Hepatocyte (in vitro differentiated cells): ENCODE measurements at regions not wholly inside any gene's neighbourhood (a gene's known extent, or its start where the extent isn't known, plus 50 kb on each side); places are given as distances from the start of the nearest gene placed in this dataset.
"Not testable (repeated sequence)": the region's sequence is repeated elsewhere in the genome, so short reads cannot be mapped to it uniquely, and the experiment has no call there.

Experiments
- DNase-seq: peaks from one replicate; pipeline ENCODE4 v3.0.0-alpha.2; 2016; ENCODE audit warnings: low spot score
- H2AFZ ChIP-seq: fragments of 200-600 bp; sonication (generic); 2 replicates; pipeline ENCODE4 v1.6.0; 2016; ENCODE audit warnings: antibody characterized with exemption, mild to moderate bottlenecking
- H3K27ac ChIP-seq: fragments of 200-600 bp; sonication (generic); 2 replicates; pipeline ENCODE4 v1.5.1; 2016; ENCODE audit warnings: mild to moderate bottlenecking
- H3K27me3 ChIP-seq: fragments of 200-600 bp; sonication (generic); 2 replicates; pipeline ENCODE4 v1.6.1; 2016
- H3K36me3 ChIP-seq: fragments of 200-600 bp; sonication (generic); replicated peaks from 2 replicates; pipeline ENCODE4 v1.5.1; 2016; ENCODE audit warnings: low read depth; ENCODE audit not compliant: insufficient read depth
- H3K4me1 ChIP-seq: fragments of 200-600 bp; sonication (generic); 2 replicates; pipeline ENCODE4 v1.5.1; 2016; ENCODE audit warnings: mild to moderate bottlenecking, moderate library complexity; ENCODE audit not compliant: insufficient read depth
- H3K4me2 ChIP-seq: fragments of 200-600 bp; sonication (generic); 2 replicates; pipeline ENCODE4 v1.6.0; 2016
- H3K4me3 ChIP-seq: fragments of 200-600 bp; sonication (generic); 2 replicates; pipeline ENCODE4 v1.5.1; 2016; ENCODE audit warnings: mild to moderate bottlenecking
- H3K79me2 ChIP-seq: fragments of 200-600 bp; sonication (generic); 2 replicates; pipeline ENCODE4 v1.6.0; 2017; ENCODE audit warnings: mild to moderate bottlenecking
- H3K9me2 ChIP-seq: fragments of 200-600 bp; sonication (generic); replicated peaks from 2 replicates; pipeline ENCODE4 v1.6.0; 2017; ENCODE audit warnings: mild to moderate bottlenecking; ENCODE audit not compliant: insufficient read depth
- H3K9me3 ChIP-seq: fragments of 200-600 bp; sonication (generic); 2 replicates; pipeline ENCODE4 v1.5.1; 2016; ENCODE audit warnings: low read depth, mild to moderate bottlenecking
- H4K20me1 ChIP-seq: fragments of 200-600 bp; sonication (generic); 2 replicates; pipeline ENCODE4 v1.6.0; 2016; ENCODE audit warnings: mild to moderate bottlenecking; ENCODE audit not compliant: insufficient read depth, poor library complexity, severe bottlenecking
- EZH2 ChIP-seq: fragments of 200-600 bp; sonication (generic); IDR thresholded peaks from 2 replicates; pipeline ENCODE4 v1.6.1; 2016; ENCODE audit warnings: antibody characterized with exemption, mild to moderate bottlenecking, borderline replicate concordance
- EZH2phosphoT487 ChIP-seq: fragments of 200-600 bp; sonication (generic); IDR thresholded peaks from one replicate; pipeline ENCODE4 v1.6.1; 2018; ENCODE audit warnings: antibody characterized with exemption, mild to moderate bottlenecking, low read depth, moderate library complexity; ENCODE audit not compliant: unreplicated experiment, severe bottlenecking
- WGBS: methylation state at CpG from one replicate; pipeline ENCODE4 v1.1.6; 2016; ENCODE audit warnings: low lambda C conversion rate; ENCODE audit errors: missing lambda C conversion rate; 5-methylcytosine and 5-hydroxymethylcytosine counted together
- TF ChIP-seq, protein P1 (sequence below): fragments of 200-600 bp; sonication (generic); IDR thresholded peaks from 2 replicates; pipeline ENCODE4 v1.5.1; 2016; ENCODE audit warnings: antibody characterized with exemption, mild to moderate bottlenecking; ENCODE audit not compliant: poor library complexity

DNA sequence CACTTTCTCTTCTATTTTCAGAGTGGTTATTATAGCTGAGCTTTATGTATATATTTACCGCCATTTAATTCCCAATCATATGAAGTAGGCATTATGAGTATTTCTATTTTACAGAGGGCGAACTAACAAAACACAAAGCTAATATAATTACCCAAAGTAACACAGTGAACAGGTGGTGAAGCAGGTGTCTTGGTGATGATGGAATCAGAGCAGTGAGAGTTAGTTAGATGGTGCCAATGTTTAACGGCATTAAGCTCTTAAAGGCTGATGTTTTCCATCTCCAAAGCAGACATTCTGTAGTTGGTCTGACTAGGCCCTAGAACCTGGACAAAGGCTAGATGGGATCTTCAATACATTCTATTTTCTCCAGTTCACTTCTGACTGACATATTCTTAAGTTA lies 551.1 kb upstream of the SYNCRIP start:
- H4K20me1 ChIP-seq: no peaks in the 10 kb centered on the region
- no peak overlapping the region for H3K4me2 ChIP-seq
- H3K27me3 ChIP-seq: no peaks in the 10 kb centered on the region
- 95% methylated on average over 3 of the region's 3 CpGs for WGBS
- no peaks in the 10 kb centered on the region for H3K79me2 ChIP-seq
- TF ChIP-seq EZH2 (no peak), EZH2phosphoT487 (no peak)
- TF ChIP-seq, protein P1, sequence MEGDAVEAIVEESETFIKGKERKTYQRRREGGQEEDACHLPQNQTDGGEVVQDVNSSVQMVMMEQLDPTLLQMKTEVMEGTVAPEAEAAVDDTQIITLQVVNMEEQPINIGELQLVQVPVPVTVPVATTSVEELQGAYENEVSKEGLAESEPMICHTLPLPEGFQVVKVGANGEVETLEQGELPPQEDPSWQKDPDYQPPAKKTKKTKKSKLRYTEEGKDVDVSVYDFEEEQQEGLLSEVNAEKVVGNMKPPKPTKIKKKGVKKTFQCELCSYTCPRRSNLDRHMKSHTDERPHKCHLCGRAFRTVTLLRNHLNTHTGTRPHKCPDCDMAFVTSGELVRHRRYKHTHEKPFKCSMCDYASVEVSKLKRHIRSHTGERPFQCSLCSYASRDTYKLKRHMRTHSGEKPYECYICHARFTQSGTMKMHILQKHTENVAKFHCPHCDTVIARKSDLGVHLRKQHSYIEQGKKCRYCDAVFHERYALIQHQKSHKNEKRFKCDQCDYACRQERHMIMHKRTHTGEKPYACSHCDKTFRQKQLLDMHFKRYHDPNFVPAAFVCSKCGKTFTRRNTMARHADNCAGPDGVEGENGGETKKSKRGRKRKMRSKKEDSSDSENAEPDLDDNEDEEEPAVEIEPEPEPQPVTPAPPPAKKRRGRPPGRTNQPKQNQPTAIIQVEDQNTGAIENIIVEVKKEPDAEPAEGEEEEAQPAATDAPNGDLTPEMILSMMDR: no peak
- no peaks in the 10 kb centered on the region for H3K9me3 ChIP-seq
- no peak overlapping the region for H2AFZ ChIP-seq
- no peaks in the 10 kb centered on the region for H3K36me3 ChIP-seq
- no peak overlapping the region for H3K27ac ChIP-seq
- DNase-seq: no peak
- no peaks in the 10 kb centered on the region for H3K9me2 ChIP-seq
- H3K4me3 ChIP-seq: no peak overlapping the region
- no peaks in the 10 kb centered on the region for H3K4me1 ChIP-seq

GRCh38 chr6:86192123-86192522 lies 549.4 kb upstream of the SYNCRIP start:
- peak; percentile 30 for DNase-seq
- Histone ChIP-seq H3K4me2 (no peak overlapping the region), H3K9me2 (no peaks in the 10 kb centered on the region), H3K4me3 (no peak overlapping the region), H3K9me3 (no peaks in the 10 kb centered on the region), H3K79me2 (no peaks in the 10 kb centered on the region), H4K20me1 (no peaks in the 10 kb centered on the region), H3K36me3 (no peaks in the 10 kb centered on the region), H2AFZ (no peak overlapping the region), H3K27ac (no peak overlapping the region), H3K4me1 (no peaks in the 10 kb centered on the region), H3K27me3 (no peaks in the 10 kb centered on the region)
- WGBS: 73% methylated on average over 3 of the region's 3 CpGs
- TF ChIP-seq EZH2phosphoT487: no peak
- TF ChIP-seq, protein P1: peak; percentile 33

- not testable (repeated sequence) for H4K20me1 ChIP-seq, H3K9me2 ChIP-seq, H3K27me3 ChIP-seq, H3K4me3 ChIP-seq, H2AFZ ChIP-seq, H3K79me2 ChIP-seq, H3K36me3 ChIP-seq, H3K4me1 ChIP-seq, H3K9me3 ChIP-seq, H3K27ac ChIP-seq, H3K4me2 ChIP-seq
- DNase-seq: peak; percentile 18
- TF ChIP-seq, protein P1: peak; percentile 24
- WGBS: 68% methylated on average over 9 of the region's 9 CpGs
These were observed 532.5 kb upstream of the SYNCRIP start for GRCh38 chr6:86175149-86175548.

DNA sequence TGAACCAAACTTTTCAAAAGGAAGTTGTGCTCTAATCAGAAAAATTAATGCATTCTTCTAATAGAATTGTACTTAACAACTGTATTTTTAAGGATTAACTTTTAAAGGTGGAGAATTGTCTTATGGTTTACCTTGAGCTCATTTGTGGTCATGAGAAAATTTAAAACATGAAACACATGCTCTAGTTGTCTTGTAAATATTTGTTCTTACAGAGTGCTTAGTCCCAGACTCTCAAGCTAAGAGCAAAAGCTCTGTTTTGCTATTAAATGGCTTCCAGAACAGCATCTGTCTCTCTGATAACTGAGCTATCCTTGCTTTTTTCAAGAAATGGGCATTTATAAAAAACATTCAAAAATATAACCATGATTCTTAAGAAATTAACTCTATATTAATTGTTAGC lies 512.2 kb upstream of the SYNCRIP start:
- Histone ChIP-seq H3K27me3 (no peaks in the 10 kb centered on the region), H3K79me2 (no peaks in the 10 kb centered on the region), H4K20me1 (no peaks in the 10 kb centered on the region), H3K36me3 (no peaks in the 10 kb centered on the region), H3K9me2 (no peaks in the 10 kb centered on the region), H2AFZ (no peak overlapping the region), H3K4me3 (no peak overlapping the region), H3K9me3 (no peaks in the 10 kb centered on the region), H3K4me1 (peaks cover 15% of the 10 kb centered on the region), H3K27ac (no peak overlapping the region), H3K4me2 (no peak overlapping the region)
- no peak for TF ChIP-seq EZH2
- TF ChIP-seq, protein P1: no peak
- no peak for TF ChIP-seq EZH2phosphoT487
- no peak for DNase-seq
